ENCODE measurements at regions not wholly inside any gene's neighbourhood (a gene's known extent, or its start where the extent isn't known, plus 50 kb on each side); places are given as distances from the start of the nearest gene placed in this dataset.

- TF ChIP-seq CTCF (conservative IDR thresholded peaks at IDR 0.05; ENCODE audit: low read length): no peak
- no peak overlapping the region for H3K4me3 ChIP-seq (ENCODE audit: low read length)
- peak; percentile 4 for DNase-seq (ENCODE audit: low read depth)
Observed at GRCh38 chr2:146240391-146240790, 1604.4 kb upstream of the ACVR2A start.

- DNase-seq (ENCODE audit: low read depth): peak; percentile 79
- no peak for TF ChIP-seq CTCF (conservative IDR thresholded peaks at IDR 0.05; ENCODE audit: low read length)
Observed at GRCh38 chr2:146239392-146240135, 1605.3 kb upstream of the ACVR2A start.

GRCh38 chr2:146238254-146238966 lies 1606.4 kb upstream of the ACVR2A start:
- no peak overlapping the region for H3K4me3 ChIP-seq (ENCODE audit: low read length)
- no peak for TF ChIP-seq CTCF (conservative IDR thresholded peaks at IDR 0.05; ENCODE audit: low read length)
- DNase-seq (ENCODE audit: low read depth): peak; percentile 3

More at GRCh38 chr2:146239392-146240135, 1605.3 kb upstream of the ACVR2A start:
- H3K4me3 ChIP-seq (ENCODE audit: low read length): no peak overlapping the region

GRCh38 chr2:146235158-146235557 lies 1609.7 kb upstream of the ACVR2A start:
- DNase-seq (ENCODE audit: low read depth): no peak
- H3K4me3 ChIP-seq (ENCODE audit: low read length): no peak overlapping the region
- no peak for TF ChIP-seq CTCF (conservative IDR thresholded peaks at IDR 0.05; ENCODE audit: low read length)

- no peak for TF ChIP-seq CTCF (conservative IDR thresholded peaks at IDR 0.05; ENCODE audit: low read length)
- no peak for DNase-seq (ENCODE audit: low read depth)
- H3K4me3 ChIP-seq (ENCODE audit: low read length): no peak overlapping the region
Observed at GRCh38 chr2:146229508-146230155, 1615.2 kb upstream of the ACVR2A start.

- TF ChIP-seq CTCF (conservative IDR thresholded peaks at IDR 0.05; ENCODE audit: low read length): no peak
- no peak for DNase-seq (ENCODE audit: low read depth)
- H3K4me3 ChIP-seq (ENCODE audit: low read length): no peak overlapping the region
Observed at GRCh38 chr2:146228466-146229058, 1616.3 kb upstream of the ACVR2A start.
